C4-2B (cell line): ENCODE measurements at regions not wholly inside any gene's neighbourhood (a gene's known extent, or its start where the extent isn't known, plus 50 kb on each side); places are given as distances from the start of the nearest gene placed in this dataset.

Experiments
- CTCF ChIP-seq: fragments of 450-650 bp; conservative IDR thresholded peaks from 2 replicates; pipeline ENCODE4 v1.5.1; 2017; ENCODE audit warnings: mild to moderate bottlenecking
- ZFX ChIP-seq: fragments of 450-650 bp; IDR thresholded peaks from 2 replicates; pipeline ENCODE4 v1.6.1; 2017

GRCh38 chr17:13387236-13387635 lies 214.5 kb downstream of the HS3ST3A1 start:
- TF ChIP-seq ZFX (no peak), CTCF (no peak)
